ENCODE measurements at regions not wholly inside any gene's neighbourhood (a gene's known extent, or its start where the extent isn't known, plus 50 kb on each side); places are given as distances from the start of the nearest gene placed in this dataset.

GRCh38 chr6:170110201-170111140, 180.4 kb downstream of the DLL1 start:
- no peak for TF ChIP-seq CTCF (conservative IDR thresholded peaks at IDR 0.05)
- no peak for TF ChIP-seq ZFX (IDR thresholded peaks at IDR 0.05)

All from C4-2B (cell line).